ENCODE measurements at regions not wholly inside any gene's neighbourhood (a gene's known extent, or its start where the extent isn't known, plus 50 kb on each side); places are given as distances from the start of the nearest gene placed in this dataset.

DNA sequence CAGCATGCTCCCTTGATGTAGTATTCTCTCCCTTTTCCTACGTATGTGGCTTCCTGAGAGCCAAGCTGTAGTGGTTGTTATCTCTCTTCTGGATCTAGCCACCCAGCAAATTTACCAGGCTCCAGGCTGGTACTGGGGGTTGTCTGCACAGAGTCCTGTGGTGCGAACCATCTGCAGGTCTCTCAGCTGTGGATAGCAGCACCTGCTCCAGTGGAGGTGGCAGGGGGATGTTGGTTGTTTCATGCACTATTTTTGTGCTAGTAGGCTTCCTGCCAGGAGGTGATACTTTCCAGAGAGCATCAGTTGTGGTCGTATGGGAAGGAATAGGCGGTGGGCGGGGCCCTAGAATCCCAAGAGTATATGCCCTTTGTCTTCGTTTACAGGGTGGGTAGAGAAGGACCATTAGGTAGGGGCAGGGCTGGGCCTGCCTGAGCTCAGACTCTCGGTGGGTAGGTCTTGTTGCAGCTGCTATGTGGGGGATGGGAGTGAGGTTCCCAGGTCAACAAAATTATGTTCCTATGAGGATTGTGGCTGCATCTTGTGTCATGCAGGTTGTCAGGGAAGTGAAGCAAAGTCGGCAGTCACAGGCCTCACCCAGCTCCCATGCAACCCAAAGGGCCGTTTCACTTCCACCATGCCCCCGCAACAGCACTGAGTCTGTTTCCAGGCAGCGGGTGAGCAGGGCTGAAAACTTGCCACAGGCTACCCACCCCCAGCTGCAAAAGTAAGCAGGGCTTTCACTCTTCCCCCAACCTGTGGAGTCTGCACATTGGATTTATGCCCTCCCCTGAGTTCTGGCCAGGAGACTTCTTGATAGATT lies 1139.5 kb downstream of the BCL11A start:
- no peak overlapping the region for H3K27ac ChIP-seq (ENCODE audit: low read depth, low read length)
- H3K9ac ChIP-seq (ENCODE audit: low read length): no peak overlapping the region
- no peaks in the 10 kb centered on the region for H3K27me3 ChIP-seq (ENCODE audit: low read length)
- H2AFZ ChIP-seq (ENCODE audit: low read depth, low read length, severe bottlenecking): no peak overlapping the region
- no peaks in the 10 kb centered on the region for H3K9me3 ChIP-seq (ENCODE audit: insufficient read depth, low read length)
- no peak overlapping the region for H3K4me3 ChIP-seq (ENCODE audit: insufficient read depth, low read length, poor library complexity, severe bottlenecking)
- no peaks in the 10 kb centered on the region for H3K79me2 ChIP-seq (ENCODE audit: insufficient read depth, low read length)
- H4K20me1 ChIP-seq (ENCODE audit: low read depth, low read length): no peaks in the 10 kb centered on the region
- H3K36me3 ChIP-seq (ENCODE audit: low read length): no peaks in the 10 kb centered on the region
- no peaks in the 10 kb centered on the region for H3K9me2 ChIP-seq (replicated peaks; ENCODE audit: insufficient read depth, low read length)
- H3F3A ChIP-seq (ENCODE audit: insufficient read depth): no peaks in the 10 kb centered on the region
- TF ChIP-seq EZH2phosphoT487 (conservative IDR thresholded peaks at IDR 0.05; ENCODE audit: low read length) (no peak), CTCF (IDR thresholded peaks at IDR 0.05; ENCODE audit: insufficient read depth, low read length, poor library complexity, severe bottlenecking) (no peak)
- H3K4me2 ChIP-seq (ENCODE audit: low read depth, low read length, poor library complexity, severe bottlenecking): no peak overlapping the region

GRCh38 chr2:59399126-59399525 lies 1154.3 kb downstream of the BCL11A start:
- Histone ChIP-seq H3F3A (ENCODE audit: insufficient read depth) (no peaks in the 10 kb centered on the region), H3K27me3 (ENCODE audit: low read length) (no peaks in the 10 kb centered on the region), H3K36me3 (ENCODE audit: low read length) (no peaks in the 10 kb centered on the region), H3K79me2 (ENCODE audit: insufficient read depth, low read length) (no peaks in the 10 kb centered on the region), H3K4me3 (ENCODE audit: insufficient read depth, low read length, poor library complexity, severe bottlenecking) (no peak overlapping the region), H2AFZ (ENCODE audit: low read depth, low read length, severe bottlenecking) (no peak overlapping the region), H3K4me2 (ENCODE audit: low read depth, low read length, poor library complexity, severe bottlenecking) (no peak overlapping the region), H4K20me1 (ENCODE audit: low read depth, low read length) (no peaks in the 10 kb centered on the region), H3K9me3 (ENCODE audit: insufficient read depth, low read length) (no peaks in the 10 kb centered on the region), H3K27ac (ENCODE audit: low read depth, low read length) (no peak overlapping the region), H3K9me2 (replicated peaks; ENCODE audit: insufficient read depth, low read length) (no peaks in the 10 kb centered on the region), H3K9ac (ENCODE audit: low read length) (no peak overlapping the region)
- TF ChIP-seq CTCF (IDR thresholded peaks at IDR 0.05; ENCODE audit: insufficient read depth, low read length, poor library complexity, severe bottlenecking) (no peak), EZH2phosphoT487 (conservative IDR thresholded peaks at IDR 0.05; ENCODE audit: low read length) (no peak)

- Histone ChIP-seq H3K27ac (ENCODE audit: low read depth, low read length) (no peak overlapping the region), H3K4me3 (ENCODE audit: insufficient read depth, low read length, poor library complexity, severe bottlenecking) (no peak overlapping the region), H3K79me2 (ENCODE audit: insufficient read depth, low read length) (no peaks in the 10 kb centered on the region), H4K20me1 (ENCODE audit: low read depth, low read length) (no peaks in the 10 kb centered on the region), H3F3A (ENCODE audit: insufficient read depth) (no peaks in the 10 kb centered on the region), H3K4me2 (ENCODE audit: low read depth, low read length, poor library complexity, severe bottlenecking) (no peak overlapping the region), H3K9me3 (ENCODE audit: insufficient read depth, low read length) (no peaks in the 10 kb centered on the region), H2AFZ (ENCODE audit: low read depth, low read length, severe bottlenecking) (no peak overlapping the region), H3K9me2 (replicated peaks; ENCODE audit: insufficient read depth, low read length) (no peaks in the 10 kb centered on the region), H3K36me3 (ENCODE audit: low read length) (no peaks in the 10 kb centered on the region), H3K9ac (ENCODE audit: low read length) (no peak overlapping the region), H3K27me3 (ENCODE audit: low read length) (no peaks in the 10 kb centered on the region)
- TF ChIP-seq CTCF (IDR thresholded peaks at IDR 0.05; ENCODE audit: insufficient read depth, low read length, poor library complexity, severe bottlenecking) (no peak), EZH2phosphoT487 (conservative IDR thresholded peaks at IDR 0.05; ENCODE audit: low read length) (no peak)
Observed at GRCh38 chr2:59398081-59398480, 1155.4 kb downstream of the BCL11A start.
